HG03139 (cell line): ENCODE measurements at regions not wholly inside any gene's neighbourhood (a gene's known extent, or its start where the extent isn't known, plus 50 kb on each side); places are given as distances from the start of the nearest gene placed in this dataset.
"Not testable (repeated sequence)": the region's sequence is repeated elsewhere in the genome, so short reads cannot be mapped to it uniquely, and the experiment has no call there.

Experiments
- ATAC-seq: cut with Tn5 transposase; IDR thresholded peaks from one replicate; pipeline ENCODE4 v1.9.1; 2021; ENCODE audit not compliant: unreplicated experiment

GRCh38 chr9:105022545-105022944 is 94.6 kb upstream of the ABCA1 start:
- ATAC-seq: not testable (repeated sequence)

DNA sequence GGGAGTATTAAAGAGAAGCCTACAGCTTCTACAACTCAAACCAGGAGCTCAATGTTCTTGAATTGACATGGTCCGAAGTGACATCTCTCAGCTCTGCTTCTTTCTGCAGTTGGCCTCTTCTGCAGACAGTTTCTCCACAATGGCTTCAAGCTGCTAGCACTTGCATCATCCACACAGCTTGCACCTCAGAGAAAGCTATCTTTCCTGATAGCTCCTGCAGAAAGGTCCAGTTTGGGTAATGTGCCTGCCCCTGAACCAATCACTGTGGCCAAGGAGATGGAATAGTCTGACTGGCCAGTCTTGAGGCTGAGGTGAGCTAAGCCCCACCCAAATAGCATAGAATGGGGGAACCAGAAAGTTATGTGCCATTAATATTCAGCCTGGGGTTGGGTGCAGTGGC is 95.8 kb upstream of the ABCA1 start:
- no peak for ATAC-seq

DNA sequence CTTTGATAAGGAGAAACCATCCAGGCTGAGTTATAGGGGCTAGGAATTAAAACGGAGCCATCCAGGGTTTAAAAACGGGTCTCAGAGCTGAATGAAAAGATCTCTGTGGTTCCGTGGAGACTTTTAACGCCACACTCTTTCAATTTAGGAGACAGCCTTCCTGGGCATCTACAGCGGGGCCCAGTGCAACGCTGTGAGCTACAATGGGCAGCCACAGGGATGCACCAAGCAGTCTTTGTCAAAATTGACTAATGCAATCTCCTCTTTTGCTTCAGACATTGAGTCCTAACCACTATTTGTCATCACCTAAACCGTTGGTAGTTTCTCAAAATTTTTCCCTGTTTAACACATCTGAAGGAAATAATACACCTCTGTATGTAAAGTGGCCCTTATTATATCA is 96.6 kb upstream of the ABCA1 start:
- no peak for ATAC-seq

GRCh38 chr9:105026451-105026850 is 98.5 kb upstream of the ABCA1 start:
- no peak for ATAC-seq

GRCh38 chr9:105027084-105027483 is 99.1 kb upstream of the ABCA1 start:
- ATAC-seq: no peak

DNA sequence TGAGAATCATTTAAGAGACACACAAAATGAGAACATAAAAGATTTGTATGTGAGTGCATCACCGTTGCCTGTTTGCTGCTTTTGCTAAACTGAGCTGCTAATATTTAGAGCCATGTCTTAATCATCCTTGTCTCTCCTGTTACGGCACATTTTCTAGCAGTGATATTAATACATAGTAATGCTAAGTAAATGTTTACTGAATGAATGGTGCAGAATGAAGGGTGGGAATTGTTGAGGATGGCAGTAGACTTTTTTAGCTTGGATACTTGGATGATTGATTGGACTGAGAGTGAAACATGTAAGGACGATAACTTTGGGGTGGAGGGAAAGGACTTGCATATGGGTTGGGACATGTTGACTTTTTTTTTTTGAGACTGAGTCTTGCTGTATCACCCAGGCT is 102.3 kb upstream of the ABCA1 start:
- no peak for ATAC-seq

DNA sequence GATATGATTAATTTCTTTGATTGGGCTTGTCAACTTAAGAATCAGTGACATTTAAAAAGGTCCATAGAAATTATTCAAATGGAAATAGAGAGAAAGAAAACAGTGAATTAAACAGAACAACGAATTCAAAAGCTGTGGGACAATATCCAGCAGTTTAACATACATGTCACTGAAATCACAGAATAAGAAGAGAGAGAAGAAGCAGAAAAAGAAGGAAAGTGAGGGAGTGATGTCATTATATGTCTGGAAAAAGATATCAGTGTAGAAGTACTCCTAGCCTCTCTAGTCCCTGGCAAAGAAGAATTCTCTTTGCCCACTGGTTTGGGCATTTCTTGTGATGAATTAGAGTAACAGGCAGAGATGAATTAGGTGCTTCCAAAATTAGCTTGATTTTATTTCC is 109.2 kb upstream of the ABCA1 start:
- ATAC-seq: no peak

- ATAC-seq: no peak
These were observed 110.1 kb upstream of the ABCA1 start for GRCh38 chr9:105038051-105038450.

DNA sequence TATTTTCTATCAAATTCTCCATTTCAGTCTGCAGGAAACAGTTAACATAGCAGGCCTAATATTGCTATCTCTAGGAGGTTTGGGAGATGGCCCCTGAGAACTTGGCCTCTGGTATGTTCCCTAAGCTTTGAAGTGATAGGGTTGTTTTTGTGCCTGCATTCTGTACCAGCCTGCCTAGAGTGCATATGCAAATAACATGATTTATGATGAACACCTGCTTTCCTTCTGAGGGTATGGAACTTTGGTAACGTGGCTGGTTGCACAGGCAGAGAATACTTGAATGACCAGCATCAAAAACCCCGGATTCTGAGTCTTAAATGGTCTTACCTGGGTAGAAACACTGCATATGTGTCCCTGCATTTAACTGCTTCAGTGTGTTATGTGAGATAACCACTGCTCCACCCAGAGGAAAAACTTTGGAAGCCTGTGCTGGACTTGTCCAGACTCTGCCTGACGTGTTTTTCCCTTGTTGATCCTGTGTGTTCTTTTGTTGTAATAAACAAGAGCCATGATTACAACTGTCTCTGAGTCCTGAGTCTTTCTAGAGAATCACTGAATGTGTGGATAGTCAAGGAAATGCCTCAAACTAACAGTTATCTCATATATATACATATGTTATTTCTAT is 111.3 kb upstream of the ABCA1 start:
- no peak for ATAC-seq

DNA sequence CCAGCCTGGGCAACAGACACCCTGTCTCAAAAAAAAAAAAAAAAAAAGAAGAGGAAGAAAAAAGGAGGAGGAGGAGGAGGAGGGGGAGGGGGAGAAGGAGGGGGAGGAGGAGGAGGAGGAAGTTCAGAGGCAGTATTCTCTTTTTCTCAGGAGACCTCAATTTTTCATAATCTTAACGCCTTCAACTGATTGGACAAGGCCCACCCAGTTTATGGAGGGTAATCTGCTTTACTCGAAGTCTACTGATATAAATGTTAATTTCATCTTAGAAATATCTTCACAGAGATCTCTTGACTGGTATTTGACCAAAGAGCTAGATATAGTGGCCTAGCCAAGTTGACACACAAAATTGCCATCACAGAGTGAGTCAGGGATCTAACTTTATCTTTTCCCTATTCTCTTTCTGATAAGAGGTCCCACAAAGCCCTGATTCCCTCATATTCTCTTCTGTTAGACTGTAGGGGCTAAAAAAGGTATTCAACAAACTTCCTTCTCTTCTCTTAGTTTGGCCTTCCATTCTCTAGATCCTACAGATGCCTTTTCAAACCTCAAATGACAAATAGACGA is 115.5 kb upstream of the ABCA1 start:
- ATAC-seq: no peak

DNA sequence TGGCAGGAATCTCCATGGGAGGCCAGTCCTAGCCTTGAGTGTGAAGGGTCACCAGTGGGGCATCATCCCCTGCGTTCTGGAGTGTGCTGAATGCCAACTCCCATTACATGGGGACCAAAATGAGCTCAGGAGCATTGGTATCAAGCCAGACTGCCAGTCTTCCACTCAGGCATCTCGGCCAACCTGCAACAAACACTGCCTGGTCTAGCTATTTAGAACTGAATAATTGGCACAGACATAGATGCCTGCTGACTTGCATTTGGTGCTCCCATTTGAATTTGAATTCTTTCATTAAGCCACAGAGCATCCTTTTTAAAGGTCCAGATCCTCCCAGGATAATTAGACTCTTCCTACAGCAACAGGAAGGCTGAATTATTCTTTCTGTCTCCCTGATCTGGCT is 116.6 kb upstream of the ABCA1 start:
- ATAC-seq: no peak

GRCh38 chr9:105046907-105047741 is 119.2 kb upstream of the ABCA1 start:
- no peak for ATAC-seq

- no peak for ATAC-seq
These were observed 119.7 kb upstream of the ABCA1 start for GRCh38 chr9:105047742-105048041.

DNA sequence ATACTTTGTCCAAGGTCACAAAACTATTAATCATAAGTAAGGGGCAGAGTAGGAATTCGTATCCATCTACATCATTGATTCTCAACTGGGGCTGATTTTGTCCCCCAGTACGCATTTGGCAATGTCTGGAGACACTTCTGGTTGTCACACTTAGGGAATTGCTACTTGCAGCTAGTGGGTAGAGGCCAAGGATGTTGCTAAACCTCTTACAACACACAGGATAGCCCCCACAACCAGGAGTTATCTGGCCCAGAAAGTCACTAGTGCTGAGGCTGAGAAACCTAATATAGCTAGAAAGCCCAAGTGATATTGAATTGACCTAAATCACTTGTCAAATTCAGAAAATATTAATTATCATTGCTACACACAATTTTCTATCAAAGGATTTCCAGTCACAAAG is 120.4 kb upstream of the ABCA1 start:
- ATAC-seq: no peak

GRCh38 chr9:105050296-105050695 is 122.3 kb upstream of the ABCA1 start:
- ATAC-seq: no peak

GRCh38 chr9:105051897-105052296 is 123.9 kb upstream of the ABCA1 start:
- ATAC-seq: no peak

DNA sequence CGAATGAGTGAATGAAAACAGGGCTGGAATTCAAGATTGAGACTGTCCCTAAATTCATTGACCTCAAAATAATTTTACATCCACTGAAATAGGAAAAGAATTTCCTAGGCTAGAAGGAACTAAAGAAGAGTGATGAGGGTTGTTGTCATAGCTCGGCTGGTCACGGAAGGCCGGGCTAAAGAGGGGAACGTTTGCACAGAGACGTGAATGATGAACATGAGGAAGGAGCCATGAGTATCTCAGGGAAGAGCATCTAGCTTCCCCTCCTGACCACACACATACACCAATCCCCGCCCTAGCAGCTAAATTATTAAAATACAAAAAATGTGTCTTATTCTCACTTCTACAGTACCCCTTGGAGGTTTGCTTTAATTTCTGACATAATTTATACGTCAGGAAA is 124.4 kb upstream of the ABCA1 start:
- ATAC-seq: no peak

DNA sequence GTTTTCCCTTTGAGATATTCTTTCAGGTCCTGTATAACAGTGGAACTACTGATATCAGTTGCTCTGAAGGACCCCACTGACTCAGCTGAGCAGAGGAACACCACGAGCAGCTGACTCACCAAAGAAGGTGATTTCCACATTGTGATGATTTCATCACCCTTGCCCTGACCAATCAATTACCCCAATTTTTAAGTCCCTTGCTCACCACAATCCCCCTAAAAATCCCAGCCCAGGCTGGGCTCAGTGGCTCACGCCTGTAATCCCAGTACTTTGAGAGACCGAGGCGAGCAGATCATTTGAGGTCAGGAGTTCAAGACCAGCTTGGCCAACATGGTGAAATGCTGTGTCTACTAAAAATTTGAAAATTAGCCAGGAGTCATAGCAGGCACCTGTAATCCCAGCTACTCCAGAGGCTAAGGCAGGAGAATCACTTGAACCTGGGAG is 125.3 kb upstream of the ABCA1 start:
- no peak for ATAC-seq

DNA sequence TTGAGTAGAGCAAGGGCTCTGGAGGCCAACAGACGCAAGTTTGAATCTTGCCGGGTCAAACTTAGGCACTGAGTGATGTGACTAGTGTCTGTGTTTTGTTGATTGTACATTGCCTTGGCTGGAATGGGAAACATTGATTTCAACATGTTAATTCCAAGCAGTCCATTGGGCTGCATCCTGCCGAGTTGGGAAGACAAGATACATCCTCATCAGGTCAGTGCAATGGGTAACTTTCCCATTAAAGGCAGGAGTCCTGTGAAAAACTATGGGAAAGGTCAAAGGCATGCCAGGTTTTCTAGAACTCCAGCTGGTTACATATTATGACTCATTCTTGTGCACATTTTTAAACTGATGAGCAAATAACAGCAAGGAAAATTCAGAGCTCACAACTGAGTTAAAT is 126.5 kb upstream of the ABCA1 start:
- ATAC-seq: no peak

GRCh38 chr9:105055917-105056316 is 128.0 kb upstream of the ABCA1 start:
- no peak for ATAC-seq

- no peak for ATAC-seq
These were observed 129.6 kb upstream of the ABCA1 start for GRCh38 chr9:105057551-105057950.

GRCh38 chr9:105059252-105059651 is 131.3 kb upstream of the ABCA1 start:
- ATAC-seq: no peak
